ENCODE measurements at regions not wholly inside any gene's neighbourhood (a gene's known extent, or its start where the extent isn't known, plus 50 kb on each side); places are given as distances from the start of the nearest gene placed in this dataset.

GRCh38 chrX:69236641-69237040, 71.4 kb upstream of the PJA1 start:
- no peak for TF ChIP-seq EZH2phosphoT487 (IDR thresholded peaks at IDR 0.05; ENCODE audit: borderline replicate concordance)
- TF ChIP-seq CTCF (IDR thresholded peaks at IDR 0.05 in 2 of 3, conservative IDR thresholded peaks at IDR 0.05 in 1 of 3; ENCODE audit: borderline replicate concordance in 1 of 3, insufficient read depth in 1 of 3, low read depth in 2 of 3, low read length in 2 of 3): no peak
- no peak for TF ChIP-seq POLR2A (IDR thresholded peaks at IDR 0.05; ENCODE audit: borderline replicate concordance, extremely low read depth, insufficient read depth, insufficient read length)
- TF ChIP-seq CEBPB (IDR thresholded peaks at IDR 0.05; ENCODE audit: low read depth): no peak
- TF ChIP-seq POLR2AphosphoS5 (IDR thresholded peaks at IDR 0.05; ENCODE audit: low read depth, low read length): no peak
- no peak for TF ChIP-seq RAD21 (IDR thresholded peaks at IDR 0.05; ENCODE audit: low read depth)
- no peak for TF ChIP-seq FOSL1 (IDR thresholded peaks at IDR 0.05; ENCODE audit: low read depth)
- TF ChIP-seq CBX3 (IDR thresholded peaks at IDR 0.05; ENCODE audit: low read depth): no peak
- no peak for TF ChIP-seq MAX (IDR thresholded peaks at IDR 0.05)
- no peak for TF ChIP-seq JUND (IDR thresholded peaks at IDR 0.05)
